Adrenal gland (tissue), 9 donors: ENCODE measurements at regions not wholly inside any gene's neighbourhood (a gene's known extent, or its start where the extent isn't known, plus 50 kb on each side); places are given as distances from the start of the nearest gene placed in this dataset.

Experiments
- DNase-seq, 7 donors: peaks; one replicate each; pipeline ENCODE4 v3.0.0-alpha.2; 2019 to 2020
- H3K27ac ChIP-seq, 5 donors: fragments of 200-600 bp; sonication (generic) in 4 of 5; 1 replicate in 3 of 5; 2 replicates in 2 of 5; pipeline versions ENCODE4 v1.5.1 to v1.8.0; 2016 to 2020; ENCODE audit warnings: mild to moderate bottlenecking in 1 of 5
- H3K27me3 ChIP-seq: fragments of 200-600 bp; 2 replicates; pipeline ENCODE4 v1.8.0; 2021
- H3K36me3 ChIP-seq, 2 donors: fragments of 200-600 bp; replicated peaks in 1 of 2; 1 replicate in 1 of 2; 2 replicates in 1 of 2; pipeline versions ENCODE4 v1.5.1 to v1.8.0; 2018 to 2022
- H3K4me1 ChIP-seq, 2 donors: fragments of 200-600 bp; replicated peaks in 1 of 2; 1 replicate in 1 of 2; 2 replicates in 1 of 2; pipeline versions ENCODE4 v1.5.1 to v1.8.0; 2018 to 2021
- H3K4me3 ChIP-seq, 4 donors: fragments of 200-600 bp; sonication (generic) in 3 of 4; one replicate each; pipeline ENCODE4 v1.5.1; 2016 to 2018
- H3K9me3 ChIP-seq, 3 donors: fragments of 200-600 bp; sonication (generic) in 1 of 3; replicated peaks in 1 of 3; 1 replicate in 2 of 3; 2 replicates in 1 of 3; pipeline versions ENCODE4 v1.5.1 to v1.8.0; 2016 to 2021
- CTCF ChIP-seq, 6 experiments: fragments of 450-650 bp in 4 of 6; fragments of 200-600 bp in 2 of 6; sonication (generic) in 1 of 6; IDR thresholded peaks; 1 replicate in 5 of 6; 2 replicates in 1 of 6; pipeline versions ENCODE4 v1.5.1 to v1.8.0; 2016 to 2021; ENCODE audit warnings: antibody characterized with exemption in 6 of 6, mild to moderate bottlenecking in 2 of 6, moderate library complexity in 1 of 6
- POLR2A ChIP-seq, 2 donors: fragments of 450-650 bp; IDR thresholded peaks; one replicate each; pipeline ENCODE4 v1.6.1; 2017; ENCODE audit warnings: antibody characterized with exemption in 2 of 2, mild to moderate bottlenecking in 2 of 2, moderate library complexity in 1 of 2
- WGBS, 4 donors: extraction: QIAGEN DNeasy Blood & Tissue Kit in 2 of 4; methylation state at CpG; one replicate each; pipeline versions ENCODE4 v1.1.5 to v1.1.7; 2013 to 2017; 5-methylcytosine and 5-hydroxymethylcytosine counted together
- intact Hi-C, 2 donors: fragments of 100-400 bp; cut with DNase I; formaldehyde crosslinking; loops; one replicate each; pipeline versions ENCODE4 v1.14.1 to v1.15.0; 2022 to 2023
- donor health status: healthy with polysubstance abuse.
- donor health status: Bipolar disorder and iron deficiency.
- donor health status: DM: yes; HTN: yes; CAD: no.
- donor health status: DM: no; HTN: no; CAD: no.
- donor health status: DM: no; HTN: no; CAD: no.

GRCh38 chr2:188884517-188884916, 89.7 kb upstream of the COL3A1 start:
- H3K27ac ChIP-seq = no peak overlapping the region
- H3K36me3 ChIP-seq = no peaks in the 10 kb centered on the region
- H3K9me3 ChIP-seq = no peaks in the 10 kb centered on the region
- no peak for DNase-seq
- TF ChIP-seq POLR2A (IDR thresholded peaks at IDR 0.05) = no peak
- TF ChIP-seq CTCF (IDR thresholded peaks at IDR 0.05) = no peak
- no peak overlapping the region for H3K4me3 ChIP-seq
- H3K4me1 ChIP-seq = no peaks in the 10 kb centered on the region
- 77 to 83% (median 78%) methylated on average over 3 of the region's 3 CpGs for WGBS, 4 donors
- intact Hi-C loops = no loop called here
- H3K27me3 ChIP-seq = no peaks in the 10 kb centered on the region

- H3K4me1 ChIP-seq = no peaks in the 10 kb centered on the region
- no peaks in the 10 kb centered on the region for H3K9me3 ChIP-seq
- H3K4me3 ChIP-seq = no peak overlapping the region
- H3K27ac ChIP-seq = no peak overlapping the region
- no peaks in the 10 kb centered on the region for H3K36me3 ChIP-seq
- WGBS, 4 donors = 86 to 94% (median 89%) methylated on average over 2 of the region's 2 CpGs
- TF ChIP-seq CTCF (IDR thresholded peaks at IDR 0.05) (no peak), POLR2A (IDR thresholded peaks at IDR 0.05) (no peak)
- no peaks in the 10 kb centered on the region for H3K27me3 ChIP-seq
- intact Hi-C loops = no loop called here
- DNase-seq = no peak
These were observed 85.0 kb upstream of the COL3A1 start for GRCh38 chr2:188889187-188889586.

GRCh38 chr2:188890755-188891154, 83.4 kb upstream of the COL3A1 start:
- Histone ChIP-seq H3K4me3 (no peak overlapping the region), H3K27ac (no peak overlapping the region), H3K4me1 (no peaks in the 10 kb centered on the region), H3K36me3 (no peaks in the 10 kb centered on the region), H3K9me3 (no peaks in the 10 kb centered on the region), H3K27me3 (no peaks in the 10 kb centered on the region)
- intact Hi-C loops = no loop called here
- WGBS, 4 donors = 69 to 74% (median 72%) methylated on average over 11 to 13 of the region's 13 CpGs
- TF ChIP-seq POLR2A (IDR thresholded peaks at IDR 0.05) (no peak), CTCF (IDR thresholded peaks at IDR 0.05) (no peak)
- DNase-seq = no peak

- 24 to 44% (median 40%) methylated on average over 1 of the region's 1 CpG for WGBS, 4 donors
- no peaks in the 10 kb centered on the region for H3K9me3 ChIP-seq
- no peak overlapping the region for H3K4me3 ChIP-seq
- no peaks in the 10 kb centered on the region for H3K36me3 ChIP-seq
- TF ChIP-seq POLR2A (IDR thresholded peaks at IDR 0.05) = no peak
- TF ChIP-seq CTCF (IDR thresholded peaks at IDR 0.05) = no peak
- no peaks in the 10 kb centered on the region for H3K27me3 ChIP-seq
- H3K27ac ChIP-seq = no peak overlapping the region
- no peaks in the 10 kb centered on the region for H3K4me1 ChIP-seq
- intact Hi-C loops = no loop called here
- no peak for DNase-seq
These were observed 81.5 kb upstream of the COL3A1 start for GRCh38 chr2:188892636-188893035.
